HG02885 (cell line): ENCODE measurements at regions not wholly inside any gene's neighbourhood (a gene's known extent, or its start where the extent isn't known, plus 50 kb on each side); places are given as distances from the start of the nearest gene placed in this dataset.

Experiments used
- ATAC-seq: cut with Tn5 transposase; IDR thresholded peaks from one replicate; pipeline ENCODE4 v1.9.1; 2021; ENCODE audit warnings: mild to moderate bottlenecking; ENCODE audit not compliant: unreplicated experiment, poor library complexity

DNA sequence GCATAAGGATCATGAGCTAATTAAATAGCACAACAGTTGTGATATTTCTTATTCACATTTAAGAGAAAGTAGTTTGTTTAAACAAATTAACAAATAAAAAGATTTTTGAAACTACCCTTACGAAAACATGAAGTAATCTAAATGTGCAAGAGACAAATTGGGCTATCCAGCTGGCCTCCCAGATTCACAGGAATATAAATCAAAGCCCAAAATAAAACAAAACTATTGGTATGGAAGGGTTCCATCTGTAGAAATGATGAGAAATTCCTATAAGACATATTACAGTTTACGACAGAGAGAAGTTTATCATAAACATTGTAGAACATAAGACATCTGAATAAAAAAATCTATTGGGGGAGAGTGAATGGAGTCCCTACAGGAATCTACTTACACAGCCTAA is 1125.1 kb downstream of the TDRD15 start:
- no peak for ATAC-seq

DNA sequence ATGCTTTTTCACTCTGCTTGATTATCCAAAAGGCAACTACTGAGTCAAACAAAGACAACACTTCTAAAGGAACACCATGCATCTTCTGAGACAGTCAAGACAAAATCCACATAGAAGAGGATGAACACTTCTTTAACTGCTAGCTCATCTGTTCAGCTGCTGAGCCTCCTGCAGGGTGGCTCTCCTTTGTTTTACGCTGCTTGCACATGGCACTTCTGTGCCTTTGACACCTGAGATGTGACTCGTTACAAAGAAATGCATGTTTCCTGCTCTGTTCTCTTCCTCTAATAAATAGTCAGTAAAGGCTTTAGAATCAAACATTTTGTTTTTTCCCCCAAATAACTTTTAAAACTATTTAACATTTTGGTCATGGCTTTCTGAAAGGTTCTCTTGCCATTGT is 1129.4 kb downstream of the TDRD15 start:
- no peak for ATAC-seq

GRCh38 chr2:22261165-22261564 is 1123.8 kb upstream of the KLHL29 start:
- ATAC-seq, result no peak

DNA sequence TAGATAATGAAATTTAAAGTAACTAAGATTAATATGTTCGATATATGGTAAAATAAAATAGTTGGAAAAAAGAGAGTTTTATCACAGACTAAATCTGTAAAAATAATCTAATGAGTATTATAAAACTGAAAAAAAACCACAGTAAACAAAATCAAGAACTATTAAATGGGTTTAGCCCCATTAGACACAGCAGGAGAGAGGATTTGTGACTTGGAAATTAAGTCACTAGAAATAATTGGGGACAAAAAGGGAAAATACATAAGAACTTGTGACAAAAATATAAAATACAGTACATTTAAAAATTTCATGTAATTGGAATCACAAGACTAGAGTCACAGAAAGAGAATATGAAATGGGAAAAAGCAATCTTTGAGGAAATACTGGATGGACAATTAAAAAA is 1114.6 kb upstream of the KLHL29 start:
- ATAC-seq, result no peak

DNA sequence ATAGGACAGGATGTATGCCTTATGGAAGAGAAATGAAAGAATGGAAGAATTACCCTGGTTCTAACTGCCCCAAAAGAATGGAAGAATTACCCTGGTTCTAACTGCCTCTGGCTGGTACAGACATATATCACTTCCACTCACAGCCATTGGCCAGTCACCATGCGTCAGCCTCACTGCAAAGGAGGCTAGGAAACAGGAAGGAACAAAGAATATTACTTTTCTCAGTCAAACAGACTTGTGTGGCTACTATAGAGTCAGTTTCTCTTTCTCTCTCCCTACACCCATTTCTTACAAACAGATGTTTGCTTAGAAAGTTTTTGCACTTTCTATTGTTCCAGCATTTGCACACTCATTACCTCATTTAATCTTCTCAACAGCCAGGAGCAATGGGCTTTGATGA is 1111.1 kb upstream of the KLHL29 start:
- no peak for ATAC-seq

GRCh38 chr2:22274661-22275060 is 1110.3 kb upstream of the KLHL29 start:
- no peak for ATAC-seq

DNA sequence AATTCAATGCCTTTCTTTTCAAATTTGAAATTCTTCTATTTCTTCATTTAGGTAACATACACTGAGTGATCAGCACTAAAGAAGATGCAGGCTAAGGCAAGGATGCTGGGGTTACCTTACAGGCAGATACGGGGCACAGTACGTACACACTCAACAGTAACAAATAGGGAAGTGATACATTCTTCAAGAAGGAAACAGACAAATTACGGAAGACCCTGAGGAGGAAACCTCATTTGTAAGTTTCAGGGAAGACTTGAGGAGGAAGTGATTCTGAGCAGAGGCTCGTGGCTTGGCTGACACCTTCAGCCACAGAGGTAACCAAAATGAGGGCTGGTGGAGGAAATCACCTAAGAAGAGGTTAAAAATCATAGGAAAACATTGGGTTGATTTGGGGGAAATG is 1108.3 kb upstream of the KLHL29 start:
- ATAC-seq, result peak; percentile 71

GRCh38 chr2:22279541-22279940 is 1105.4 kb upstream of the KLHL29 start:
- no peak for ATAC-seq

DNA sequence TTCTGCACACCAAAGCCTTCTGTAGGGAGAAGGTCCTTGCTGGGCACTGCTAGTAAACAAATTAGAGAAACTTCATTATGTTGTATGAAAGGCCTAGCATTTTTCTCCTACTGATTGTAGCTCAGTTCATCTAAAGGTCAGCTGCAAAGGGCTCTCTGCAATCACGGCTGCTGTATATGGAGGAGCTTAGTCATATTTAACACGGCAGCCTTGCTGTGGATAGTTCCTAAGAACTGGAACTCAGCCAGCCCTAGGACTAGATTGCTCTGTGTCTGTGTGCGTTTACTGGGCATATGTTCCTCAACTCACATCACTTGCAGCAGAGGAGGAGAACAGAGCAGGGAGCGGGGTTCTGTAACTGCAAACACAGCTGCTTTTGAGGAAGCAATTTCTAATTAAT is 1103.9 kb upstream of the KLHL29 start:
- ATAC-seq, result no peak

GRCh38 chr2:22282220-22282619 is 1102.8 kb upstream of the KLHL29 start:
- ATAC-seq, result no peak

- ATAC-seq, result no peak
Observed at GRCh38 chr2:22282916-22283315, 1102.1 kb upstream of the KLHL29 start.

DNA sequence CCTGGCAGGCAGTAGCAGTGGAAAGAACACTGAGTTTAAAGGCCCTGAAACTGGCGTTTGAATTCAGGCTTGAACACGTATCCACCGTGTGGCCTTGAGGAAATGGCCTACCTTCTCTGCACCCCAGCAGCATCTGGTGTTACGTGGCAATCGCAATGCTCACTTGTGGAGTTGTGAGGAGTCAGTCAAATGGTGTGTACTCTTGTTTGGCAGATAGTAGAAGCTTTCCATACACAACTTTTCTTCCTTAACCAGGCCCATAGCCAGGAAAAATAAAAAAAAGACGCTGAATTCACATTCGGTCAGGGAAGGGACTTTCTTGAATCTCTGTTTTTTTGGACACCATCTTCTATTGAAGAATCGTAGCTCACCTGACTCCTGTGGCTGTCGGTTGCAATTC is 1101.5 kb upstream of the KLHL29 start:
- ATAC-seq, result no peak

DNA sequence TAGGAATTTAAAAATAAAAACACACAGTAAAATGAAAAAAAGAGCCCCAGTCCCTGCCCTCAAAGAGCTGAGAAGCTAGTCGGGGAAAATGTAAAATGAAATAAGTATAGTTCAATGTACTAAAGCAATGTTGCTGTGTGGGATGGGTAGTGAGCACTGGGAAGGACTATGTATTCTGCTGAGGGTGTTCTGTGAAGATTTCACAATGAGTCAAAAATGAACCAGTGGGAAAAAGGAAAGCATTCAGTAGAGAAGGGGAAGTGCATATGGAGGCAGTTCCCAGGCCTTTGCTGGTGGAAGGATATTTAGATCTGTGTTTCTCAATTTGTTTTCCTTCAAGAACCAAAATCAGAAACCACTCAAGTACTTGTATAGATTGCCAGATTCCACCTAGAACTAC is 1094.7 kb upstream of the KLHL29 start:
- no peak for ATAC-seq

DNA sequence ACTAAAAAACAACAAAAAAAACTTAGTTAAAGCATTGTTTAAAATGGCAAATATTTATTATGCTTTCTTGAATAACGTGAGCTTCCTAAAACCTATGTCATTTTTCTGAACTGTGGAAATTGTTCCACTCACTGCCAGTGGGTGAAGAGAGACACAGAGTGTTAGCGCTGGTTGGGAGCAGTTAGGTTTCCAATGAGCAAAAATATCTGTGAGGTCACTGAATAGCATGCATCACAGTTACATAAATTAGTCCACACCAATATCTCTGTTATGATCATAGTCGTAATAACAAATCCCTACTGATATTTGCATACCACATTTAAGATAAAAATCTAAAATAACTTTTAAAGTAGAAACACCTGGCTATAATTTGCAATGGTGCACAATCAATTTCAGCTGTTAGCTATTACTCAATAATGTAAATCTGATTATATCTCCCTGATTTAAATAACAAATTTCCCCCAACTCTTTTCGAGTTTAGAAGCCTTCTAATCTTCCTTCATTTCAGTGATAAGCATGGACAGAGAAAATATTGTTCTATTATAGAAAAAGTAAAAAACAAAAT is 1094.0 kb upstream of the KLHL29 start:
- ATAC-seq, result no peak

- no peak for ATAC-seq
Observed at GRCh38 chr2:22301228-22301627, 1083.8 kb upstream of the KLHL29 start.

- no peak for ATAC-seq
Observed at GRCh38 chr2:22326250-22326649, 1058.7 kb upstream of the KLHL29 start.

DNA sequence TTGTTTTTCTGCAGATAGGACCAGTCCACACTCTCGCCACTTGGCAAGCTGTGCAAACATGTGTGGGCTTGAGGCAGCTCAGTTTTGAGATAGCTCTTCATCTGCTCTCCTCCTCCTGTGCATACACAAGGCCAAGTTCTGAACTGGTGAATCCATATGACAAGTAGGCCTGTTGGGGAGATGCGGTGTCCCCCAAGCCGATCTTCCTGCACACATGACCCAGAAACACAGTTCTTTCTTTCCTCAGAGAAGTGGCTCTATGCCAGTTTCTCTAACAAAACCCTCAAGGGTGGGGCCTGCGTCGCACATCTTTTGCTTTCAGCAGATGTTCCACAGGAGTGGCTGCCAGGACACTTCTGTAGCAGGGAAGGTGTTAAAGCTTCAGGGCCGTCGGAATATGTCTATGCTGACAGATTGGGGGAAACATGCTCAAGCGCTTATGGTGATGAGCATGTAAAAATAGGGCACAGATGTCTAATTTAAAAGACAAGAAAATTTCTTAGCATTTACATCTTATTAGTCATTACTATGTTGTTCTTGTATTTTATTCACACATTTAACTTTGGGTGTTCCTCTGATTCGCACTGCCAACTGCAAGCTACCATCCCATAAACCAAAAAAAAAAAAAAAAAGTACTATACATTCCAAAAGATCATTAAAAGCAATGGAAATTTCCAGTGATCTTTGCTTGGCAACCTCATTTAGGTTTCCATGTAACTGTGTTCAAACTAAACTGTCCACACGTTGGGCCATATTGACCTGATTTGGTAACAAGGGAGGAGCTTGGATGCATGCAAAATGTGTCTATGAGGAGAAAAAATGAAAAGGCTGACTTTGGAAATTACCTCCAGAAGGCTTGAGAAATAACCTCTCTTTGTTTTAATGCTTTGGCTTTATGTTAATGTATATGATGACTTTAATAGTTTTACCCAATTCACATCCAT is 1055.5 kb upstream of the KLHL29 start:
- ATAC-seq, result no peak

GRCh38 chr2:22336414-22336813 is 1048.6 kb upstream of the KLHL29 start:
- no peak for ATAC-seq

DNA sequence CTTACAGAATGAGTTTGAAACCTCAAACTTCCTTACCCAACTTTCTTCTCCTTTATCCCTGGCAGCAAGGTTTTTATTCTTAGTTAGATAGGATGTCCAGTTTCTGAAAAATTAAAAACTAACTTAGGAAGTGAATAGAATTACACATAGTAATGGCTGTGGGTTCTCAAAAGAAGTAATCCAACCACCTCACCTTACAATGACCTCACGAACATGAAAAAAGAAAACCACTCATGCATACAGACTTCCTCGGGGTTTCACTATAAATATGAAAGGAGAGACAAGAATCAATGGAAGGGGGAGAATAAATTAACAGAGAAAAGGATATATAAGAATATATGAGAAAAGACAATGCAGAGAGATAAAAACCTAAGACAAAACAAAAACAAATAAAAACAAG is 1044.3 kb upstream of the KLHL29 start:
- ATAC-seq, result no peak

- ATAC-seq, result no peak
Observed at GRCh38 chr2:22347306-22347705, 1037.7 kb upstream of the KLHL29 start.

DNA sequence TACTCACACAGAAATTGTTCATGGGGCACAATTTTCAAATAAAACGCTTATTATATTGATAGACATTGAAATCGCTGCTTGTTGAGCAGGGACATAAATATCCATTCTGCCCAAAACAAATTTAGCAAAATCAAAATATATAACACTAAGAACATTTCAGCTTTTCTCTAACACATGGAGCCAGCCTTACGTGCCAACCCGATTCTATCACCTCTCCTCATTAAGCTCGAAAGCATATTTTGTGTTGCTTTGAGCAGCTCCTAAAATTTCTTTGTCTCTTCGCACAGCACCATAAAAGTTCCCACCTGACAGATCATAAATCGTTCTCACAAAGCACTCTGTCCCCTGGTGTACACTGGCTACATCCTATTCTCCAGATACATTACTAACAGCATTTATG is 1034.4 kb upstream of the KLHL29 start:
- no peak for ATAC-seq
